Brain microvascular endothelial cell (primary cell): ENCODE measurements at regions not wholly inside any gene's neighbourhood (a gene's known extent, or its start where the extent isn't known, plus 50 kb on each side); places are given as distances from the start of the nearest gene placed in this dataset.

Experiments
- DNase-seq: peaks from one replicate; pipeline ENCODE4 v3.0.0-alpha.2; 2020
- H3K27ac ChIP-seq: fragments of 250-450 bp; sonication (Bioruptor Pico); 2 replicates; pipeline ENCODE4 v1.5.1; 2020; ENCODE audit warnings: mild to moderate bottlenecking, moderate library complexity
- H3K27me3 ChIP-seq: fragments of 250-450 bp; sonication (Bioruptor Pico); replicated peaks from 2 replicates; pipeline ENCODE4 v1.5.1; 2020; ENCODE audit warnings: mild to moderate bottlenecking
- H3K36me3 ChIP-seq: fragments of 250-450 bp; sonication (Bioruptor Pico); replicated peaks from 2 replicates; pipeline ENCODE4 v1.5.1; 2020; ENCODE audit warnings: mild to moderate bottlenecking
- H3K4me3 ChIP-seq: 2 replicates; pipeline ENCODE4 v1.5.1; 2011; ENCODE audit warnings: low read depth, mild to moderate bottlenecking, control low read depth, low read length, moderate library complexity
- in situ Hi-C: cut with HindIII; loops from 2 replicates; pipeline ENCODE4 v1.10.0; 2017; ENCODE audit warnings: low sequenced_read_pairs, low pct_ligation_motif_present
- TF ChIP-seq, protein P1 (sequence below): IDR thresholded peaks from 2 replicates; pipeline ENCODE4 v1.5.1; 2011; ENCODE audit warnings: low read depth, mild to moderate bottlenecking, moderate library complexity, low read length, control low read depth, inconsistent platforms; ENCODE audit errors: missing control alignments

DNA sequence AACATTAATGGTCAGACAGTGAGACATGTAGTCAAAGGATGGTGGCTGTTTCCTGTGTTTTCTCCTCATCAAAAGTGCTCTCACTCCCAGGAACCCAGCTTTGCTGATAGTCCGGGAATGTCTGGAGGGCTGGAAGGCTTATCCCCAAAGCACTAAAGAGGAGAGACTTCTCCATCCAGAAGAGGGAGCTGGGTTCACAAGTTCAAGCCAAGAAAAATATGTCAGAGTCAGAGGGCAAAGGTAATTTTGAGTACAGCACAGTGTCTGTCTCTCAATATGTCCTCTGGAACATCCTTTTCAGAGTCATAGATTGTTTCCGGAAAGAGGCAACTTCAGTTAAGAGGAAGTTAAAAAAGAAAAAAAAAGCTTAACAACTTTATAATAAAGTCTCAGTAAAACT is 281.5 kb upstream of the PHYHIPL start:
- in situ Hi-C loops, result no loop called here
- DNase-seq, result peak; percentile 6
- TF ChIP-seq, protein P1, sequence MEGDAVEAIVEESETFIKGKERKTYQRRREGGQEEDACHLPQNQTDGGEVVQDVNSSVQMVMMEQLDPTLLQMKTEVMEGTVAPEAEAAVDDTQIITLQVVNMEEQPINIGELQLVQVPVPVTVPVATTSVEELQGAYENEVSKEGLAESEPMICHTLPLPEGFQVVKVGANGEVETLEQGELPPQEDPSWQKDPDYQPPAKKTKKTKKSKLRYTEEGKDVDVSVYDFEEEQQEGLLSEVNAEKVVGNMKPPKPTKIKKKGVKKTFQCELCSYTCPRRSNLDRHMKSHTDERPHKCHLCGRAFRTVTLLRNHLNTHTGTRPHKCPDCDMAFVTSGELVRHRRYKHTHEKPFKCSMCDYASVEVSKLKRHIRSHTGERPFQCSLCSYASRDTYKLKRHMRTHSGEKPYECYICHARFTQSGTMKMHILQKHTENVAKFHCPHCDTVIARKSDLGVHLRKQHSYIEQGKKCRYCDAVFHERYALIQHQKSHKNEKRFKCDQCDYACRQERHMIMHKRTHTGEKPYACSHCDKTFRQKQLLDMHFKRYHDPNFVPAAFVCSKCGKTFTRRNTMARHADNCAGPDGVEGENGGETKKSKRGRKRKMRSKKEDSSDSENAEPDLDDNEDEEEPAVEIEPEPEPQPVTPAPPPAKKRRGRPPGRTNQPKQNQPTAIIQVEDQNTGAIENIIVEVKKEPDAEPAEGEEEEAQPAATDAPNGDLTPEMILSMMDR, result no peak
- Histone ChIP-seq H3K27me3 (no peaks in the 10 kb centered on the region), H3K36me3 (no peaks in the 10 kb centered on the region), H3K27ac (no peak overlapping the region), H3K4me3 (no peak overlapping the region)

DNA sequence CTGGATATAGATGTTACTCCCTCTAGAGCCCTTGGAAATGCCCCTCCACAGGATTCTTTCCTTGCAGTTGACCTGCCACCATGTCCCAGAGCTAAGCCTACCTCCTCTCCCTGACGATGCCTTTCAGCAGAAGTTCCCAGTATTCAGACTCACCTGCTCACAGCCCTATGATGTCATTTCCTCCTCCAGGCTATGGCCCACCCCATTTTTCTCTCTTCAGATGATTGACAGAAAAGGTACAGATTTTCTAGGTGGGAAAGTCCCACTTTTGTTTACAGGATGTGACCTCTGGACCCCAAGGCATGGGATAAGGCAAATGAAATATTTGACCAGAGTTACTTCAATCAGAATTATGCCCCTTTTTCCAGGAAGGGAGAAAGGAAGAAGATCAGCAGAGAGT is 280.2 kb upstream of the PHYHIPL start:
- DNase-seq, result no peak
- no peak overlapping the region for H3K4me3 ChIP-seq
- H3K27ac ChIP-seq, result no peak overlapping the region
- in situ Hi-C loops, result no loop called here
- TF ChIP-seq, protein P1, result no peak
- H3K36me3 ChIP-seq, result no peaks in the 10 kb centered on the region
- no peaks in the 10 kb centered on the region for H3K27me3 ChIP-seq

DNA sequence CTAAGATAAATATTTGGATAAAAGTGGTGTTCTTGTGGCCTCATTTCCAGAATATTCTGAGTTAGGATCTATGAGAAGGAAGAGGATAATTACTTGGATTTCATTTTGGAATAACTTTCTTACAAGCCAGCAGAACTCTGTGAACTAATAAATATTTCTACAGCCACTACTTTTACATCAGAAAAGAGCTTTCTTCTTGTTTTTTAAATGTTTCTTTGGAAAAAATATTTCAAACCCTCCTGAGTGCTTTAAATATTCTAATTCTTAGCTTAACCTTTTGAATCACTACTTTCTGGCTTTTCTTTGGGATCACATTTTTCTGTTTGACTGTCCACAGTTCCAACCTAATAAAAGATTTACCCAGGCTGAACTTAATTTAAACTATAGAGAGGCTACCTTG is 279.2 kb upstream of the PHYHIPL start:
- TF ChIP-seq, protein P1, result no peak
- Histone ChIP-seq H3K27me3 (no peaks in the 10 kb centered on the region), H3K4me3 (no peak overlapping the region), H3K27ac (no peak overlapping the region), H3K36me3 (no peaks in the 10 kb centered on the region)
- DNase-seq, result no peak
- in situ Hi-C loops, result no loop called here

DNA sequence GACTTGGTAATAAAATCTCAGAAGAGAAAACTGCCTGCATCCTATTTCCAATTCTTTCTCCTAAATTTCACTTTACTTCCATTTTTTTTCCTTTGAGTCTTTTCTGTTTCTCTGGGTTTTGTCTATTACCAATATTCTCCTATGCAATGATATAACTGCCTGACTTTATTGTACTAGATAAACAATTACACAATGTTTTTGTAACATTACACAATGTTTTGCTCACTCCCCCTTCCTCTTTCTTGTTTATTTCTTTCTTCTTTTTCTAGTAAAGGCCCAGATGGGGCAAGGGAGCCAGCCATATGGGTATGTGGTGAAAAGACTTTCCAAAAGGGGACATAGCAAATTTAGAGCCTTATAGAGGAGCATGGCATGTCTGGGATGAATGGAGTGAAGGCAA is 278.7 kb upstream of the PHYHIPL start:
- Histone ChIP-seq H3K36me3 (no peaks in the 10 kb centered on the region), H3K27me3 (no peaks in the 10 kb centered on the region), H3K4me3 (no peak overlapping the region), H3K27ac (no peak overlapping the region)
- TF ChIP-seq, protein P1, result no peak
- in situ Hi-C loops, result no loop called here
- no peak for DNase-seq

DNA sequence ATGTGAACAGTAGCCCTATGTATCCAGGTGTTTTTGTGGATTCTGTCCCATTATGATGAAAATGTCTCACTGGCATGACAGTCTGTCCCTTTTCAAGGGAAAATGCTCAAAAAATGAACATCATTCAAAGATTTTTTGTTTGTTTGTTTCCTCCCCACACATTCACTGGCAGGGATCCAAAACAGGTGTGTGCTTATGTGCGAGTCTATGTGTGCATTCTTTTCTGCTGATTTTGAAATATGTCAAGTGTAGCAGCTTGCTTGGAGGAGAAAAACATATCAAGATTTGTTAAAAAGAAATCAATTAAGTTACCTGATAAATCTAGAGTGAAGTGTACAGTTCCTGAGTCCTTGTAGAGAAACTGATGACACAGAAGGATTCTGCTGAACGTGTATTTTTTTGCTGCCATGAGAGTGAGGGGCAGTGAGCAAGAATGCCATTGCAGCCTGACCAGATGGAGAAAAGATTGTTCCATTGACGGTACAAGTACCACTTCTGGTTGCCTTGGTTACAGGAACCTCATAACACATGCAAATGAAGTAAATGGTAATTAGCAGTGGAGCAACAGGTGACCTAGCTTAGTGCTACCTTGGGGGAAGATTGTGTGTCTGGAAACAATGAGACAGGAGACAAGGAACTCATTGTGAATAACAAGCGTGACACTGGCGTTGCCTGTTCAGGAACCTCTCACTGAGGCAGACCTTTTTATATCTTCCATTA is 277.4 kb upstream of the PHYHIPL start:
- no peak overlapping the region for H3K27ac ChIP-seq
- no peaks in the 10 kb centered on the region for H3K27me3 ChIP-seq
- in situ Hi-C loops, result no loop called here
- no peak for DNase-seq
- TF ChIP-seq, protein P1, result no peak
- no peak overlapping the region for H3K4me3 ChIP-seq
- no peaks in the 10 kb centered on the region for H3K36me3 ChIP-seq

DNA sequence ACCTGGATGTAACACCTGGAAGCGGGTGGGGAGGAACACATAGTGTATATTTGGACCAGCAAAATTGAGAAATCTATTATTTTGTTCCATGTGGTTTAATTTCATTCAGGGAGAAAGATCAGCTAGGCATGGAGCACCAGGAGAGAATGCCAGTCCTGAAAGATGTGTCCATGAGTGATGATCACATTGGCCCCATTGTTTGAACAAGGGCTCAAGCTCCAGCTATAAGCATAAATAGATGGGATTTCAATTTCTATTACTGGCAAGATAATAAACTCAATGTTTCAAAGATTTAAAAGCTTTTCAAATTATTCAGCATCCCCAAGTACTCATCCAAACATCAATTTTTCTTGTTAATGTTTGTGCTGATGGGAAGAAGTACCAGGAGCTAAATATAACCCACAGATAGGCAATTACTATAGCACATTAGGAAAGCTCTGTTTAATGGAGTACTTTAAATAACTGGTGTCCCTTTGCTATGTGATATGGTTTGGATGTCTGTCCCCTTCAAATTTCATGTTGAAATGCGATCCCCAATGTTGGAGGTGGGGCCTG is 275.3 kb upstream of the PHYHIPL start:
- Histone ChIP-seq H3K4me3 (no peak overlapping the region), H3K36me3 (no peaks in the 10 kb centered on the region), H3K27ac (no peak overlapping the region), H3K27me3 (no peaks in the 10 kb centered on the region)
- DNase-seq, result no peak
- in situ Hi-C loops, result no loop called here
- TF ChIP-seq, protein P1, result no peak
